ENCODE measurements at regions not wholly inside any gene's neighbourhood (a gene's known extent, or its start where the extent isn't known, plus 50 kb on each side); places are given as distances from the start of the nearest gene placed in this dataset.

GRCh38 chr15:69827751-69828150, 270.0 kb downstream of the TLE3 start:
- Histone ChIP-seq H3K4me3 (no peak overlapping the region), H3K36me3 (ENCODE audit: low read depth) (no peaks in the 10 kb centered on the region), H3K4me1 (ENCODE audit: low read depth) (no peaks in the 10 kb centered on the region), H3K9me3 (no peaks in the 10 kb centered on the region)
- intact Hi-C loops (cut with DNase I, micrococcal nuclease) = no loop called here
- no peak for TF ChIP-seq CTCF (IDR thresholded peaks at IDR 0.05)
- ATAC-seq = no peak
- no peak for DNase-seq

DNA sequence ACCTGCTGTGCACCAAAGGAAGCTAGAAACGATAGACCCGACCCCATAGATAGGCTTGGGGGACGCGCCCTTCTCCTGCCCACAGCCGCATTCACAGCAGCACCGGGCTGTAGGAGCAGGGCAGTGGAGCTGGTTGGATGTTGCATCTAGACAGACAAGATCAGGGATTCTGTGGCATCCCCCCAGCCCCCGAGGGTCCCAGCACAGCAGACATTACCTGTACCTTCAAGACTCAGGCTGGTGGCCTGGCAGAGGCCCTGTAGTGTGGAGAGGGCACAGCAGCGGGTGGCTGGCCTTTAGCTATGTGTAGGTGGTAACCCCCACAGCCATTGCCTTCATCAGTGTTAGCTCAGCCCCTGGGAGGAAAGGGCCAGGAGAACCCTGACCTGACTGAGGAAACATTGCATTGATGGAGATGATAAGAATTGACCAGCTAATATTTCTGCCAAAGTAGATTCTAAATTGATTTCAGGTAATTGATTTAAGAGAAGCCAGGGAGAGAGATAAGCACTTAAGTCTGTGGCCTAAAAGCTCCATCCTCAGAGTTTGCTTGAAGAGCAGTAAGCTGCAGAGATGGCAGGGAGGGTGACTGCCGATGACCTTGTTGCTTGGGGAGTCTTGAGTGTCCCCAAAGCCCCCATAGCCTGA, 269.4 kb downstream of the TLE3 start:
- ATAC-seq (no peak), DNase-seq (no peak)
- Histone ChIP-seq H3K36me3 (ENCODE audit: low read depth) (no peaks in the 10 kb centered on the region), H3K4me1 (ENCODE audit: low read depth) (no peaks in the 10 kb centered on the region), H3K4me3 (no peak overlapping the region), H3K9me3 (no peaks in the 10 kb centered on the region)
- intact Hi-C loops (cut with DNase I, micrococcal nuclease) = no loop called here
- no peak for TF ChIP-seq CTCF (IDR thresholded peaks at IDR 0.05)

GRCh38 chr15:69829974-69830373, 267.7 kb downstream of the TLE3 start:
- TF ChIP-seq CTCF (IDR thresholded peaks at IDR 0.05) = no peak
- Histone ChIP-seq H3K9me3 (no peaks in the 10 kb centered on the region), H3K4me1 (ENCODE audit: low read depth) (no peaks in the 10 kb centered on the region), H3K36me3 (ENCODE audit: low read depth) (no peaks in the 10 kb centered on the region), H3K4me3 (no peak overlapping the region)
- intact Hi-C loops (cut with DNase I, micrococcal nuclease) = no loop called here
- ATAC-seq (no peak), DNase-seq (no peak)

- intact Hi-C loops (cut with DNase I, micrococcal nuclease) = no loop called here
- no peak for TF ChIP-seq CTCF (IDR thresholded peaks at IDR 0.05)
- no peaks in the 10 kb centered on the region for H3K4me1 ChIP-seq (ENCODE audit: low read depth)
- H3K9me3 ChIP-seq = no peaks in the 10 kb centered on the region
- ATAC-seq = no peak
- H3K36me3 ChIP-seq (ENCODE audit: low read depth) = no peaks in the 10 kb centered on the region
- no peak overlapping the region for H3K4me3 ChIP-seq
- DNase-seq = no peak
Measured at GRCh38 chr15:69830430-69830829, 267.3 kb downstream of the TLE3 start.

DNA sequence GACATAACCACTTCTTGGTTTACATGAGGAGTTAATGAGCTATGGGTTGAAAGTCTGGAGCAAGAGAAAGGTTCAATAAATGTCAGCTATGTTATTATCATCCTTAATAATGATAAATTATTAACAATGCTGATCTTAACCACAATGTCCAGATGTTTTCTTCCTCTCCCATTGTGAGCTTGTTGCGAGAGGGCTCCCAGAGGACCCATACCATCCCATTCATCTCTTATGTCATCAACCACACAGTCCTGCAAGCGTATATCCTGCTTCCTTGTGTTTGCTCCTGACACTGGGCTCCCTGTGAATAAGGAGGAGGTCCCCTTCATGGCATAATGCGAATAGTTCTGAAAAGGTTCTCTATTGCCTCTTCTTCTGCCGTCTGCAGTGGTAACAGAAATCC, 266.8 kb downstream of the TLE3 start:
- no peak overlapping the region for H3K4me3 ChIP-seq
- no peak for ATAC-seq
- H3K36me3 ChIP-seq (ENCODE audit: low read depth) = no peaks in the 10 kb centered on the region
- no peaks in the 10 kb centered on the region for H3K9me3 ChIP-seq
- intact Hi-C loops (cut with DNase I, micrococcal nuclease) = no loop called here
- DNase-seq = no peak
- no peaks in the 10 kb centered on the region for H3K4me1 ChIP-seq (ENCODE audit: low read depth)
- no peak for TF ChIP-seq CTCF (IDR thresholded peaks at IDR 0.05)

- intact Hi-C loops (cut with DNase I, micrococcal nuclease) = no loop called here
Measured at GRCh38 chr15:69834267-69834666, 263.4 kb downstream of the TLE3 start.

More at GRCh38 chr15:69834267-69834666, 263.4 kb downstream of the TLE3 start:
- Histone ChIP-seq H3K9me3 (no peaks in the 10 kb centered on the region), H3K4me3 (no peak overlapping the region), H3K36me3 (ENCODE audit: low read depth) (no peaks in the 10 kb centered on the region), H3K4me1 (ENCODE audit: low read depth) (no peaks in the 10 kb centered on the region)
- DNase-seq (no peak), ATAC-seq (no peak)
- no peak for TF ChIP-seq CTCF (IDR thresholded peaks at IDR 0.05)

Data from mucosa of descending colon (tissue), 3 donors.